HG02571 (cell line): ENCODE measurements at regions not wholly inside any gene's neighbourhood (a gene's known extent, or its start where the extent isn't known, plus 50 kb on each side); places are given as distances from the start of the nearest gene placed in this dataset.

Experiments
- ATAC-seq: cut with Tn5 transposase; IDR thresholded peaks from one replicate; pipeline ENCODE4 v1.9.1; 2021; ENCODE audit warnings: mild to moderate bottlenecking, moderate library complexity; ENCODE audit not compliant: unreplicated experiment

DNA sequence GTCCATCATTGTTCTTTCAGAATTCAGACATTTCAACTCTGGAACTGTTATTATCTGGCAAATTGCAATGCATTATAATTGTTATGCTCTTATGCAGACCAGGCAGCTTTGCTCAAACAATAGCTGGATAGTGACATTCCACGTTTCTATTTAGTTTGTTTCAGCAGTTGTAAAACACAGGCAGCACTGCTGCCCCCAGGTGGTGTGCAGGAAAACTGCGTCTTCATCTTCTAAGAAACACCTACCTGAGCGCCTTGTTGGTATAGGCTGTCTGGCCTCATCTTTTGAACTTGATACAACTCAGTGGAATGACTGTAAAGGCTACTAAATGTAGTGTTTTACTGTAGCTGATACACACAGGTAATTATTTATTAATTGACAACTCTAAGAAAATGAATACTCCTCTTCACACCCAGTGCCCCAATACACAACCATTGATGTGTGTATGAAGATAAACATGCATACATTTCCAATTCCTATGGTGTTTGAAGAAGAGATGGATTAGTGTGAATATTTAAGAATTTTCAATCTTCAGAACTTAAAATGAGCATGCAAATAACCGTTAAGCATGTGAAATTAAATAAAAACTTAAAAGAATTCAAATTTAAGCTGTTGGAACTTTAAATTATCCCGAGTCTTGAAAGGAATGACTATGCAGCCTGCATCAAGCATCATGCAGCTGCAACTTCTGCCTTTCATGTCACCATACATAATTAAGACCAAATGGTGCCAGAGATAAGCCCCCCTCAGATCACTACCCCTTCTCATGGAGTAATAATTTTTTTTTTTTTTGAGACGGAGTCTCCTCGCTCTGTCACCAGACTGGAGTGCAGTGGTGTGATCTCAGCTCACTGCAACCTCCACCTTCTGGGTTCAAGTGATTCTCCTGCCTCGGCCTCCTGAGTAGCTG lies 85.6 kb downstream of the CD8B2 start:
- no peak for ATAC-seq

DNA sequence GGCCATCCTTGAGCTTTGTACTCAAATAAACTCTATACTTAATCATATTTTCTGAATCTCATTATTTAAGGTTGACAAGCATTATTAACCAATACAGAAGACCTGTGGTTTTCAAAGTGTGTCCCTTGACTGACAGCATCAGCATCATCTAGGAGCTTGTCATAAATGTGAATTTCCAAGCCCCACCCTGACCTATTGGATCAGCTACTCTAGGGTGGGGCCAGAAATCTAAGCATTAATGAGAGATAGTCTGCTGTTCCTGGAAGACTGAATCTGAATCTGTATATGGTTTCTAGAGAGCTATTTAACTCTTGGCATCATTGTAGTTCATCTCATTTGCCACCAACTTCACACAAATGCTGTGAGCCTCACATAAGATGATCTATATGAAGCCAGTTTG lies 86.6 kb downstream of the CD8B2 start:
- ATAC-seq, result no peak

DNA sequence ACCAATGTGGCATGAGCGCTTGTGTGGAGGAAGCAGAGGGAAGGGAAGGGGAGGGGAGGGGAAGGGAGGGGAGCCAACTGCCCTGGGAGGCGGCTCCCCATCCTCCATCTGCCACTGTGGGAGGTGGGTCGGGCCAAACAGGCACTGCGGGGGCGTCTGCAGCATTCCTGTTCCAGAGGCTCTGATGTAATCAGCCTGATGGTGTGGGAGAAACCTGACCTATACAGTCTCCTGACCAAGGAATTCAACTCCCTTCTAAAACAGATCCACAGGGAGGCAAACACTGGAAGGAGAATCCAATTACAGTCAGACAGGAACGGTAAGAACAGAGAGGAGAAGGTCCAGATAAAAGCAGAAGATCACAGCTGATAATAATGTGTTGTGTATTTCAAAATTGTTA lies 88.8 kb downstream of the CD8B2 start:
- ATAC-seq, result no peak

DNA sequence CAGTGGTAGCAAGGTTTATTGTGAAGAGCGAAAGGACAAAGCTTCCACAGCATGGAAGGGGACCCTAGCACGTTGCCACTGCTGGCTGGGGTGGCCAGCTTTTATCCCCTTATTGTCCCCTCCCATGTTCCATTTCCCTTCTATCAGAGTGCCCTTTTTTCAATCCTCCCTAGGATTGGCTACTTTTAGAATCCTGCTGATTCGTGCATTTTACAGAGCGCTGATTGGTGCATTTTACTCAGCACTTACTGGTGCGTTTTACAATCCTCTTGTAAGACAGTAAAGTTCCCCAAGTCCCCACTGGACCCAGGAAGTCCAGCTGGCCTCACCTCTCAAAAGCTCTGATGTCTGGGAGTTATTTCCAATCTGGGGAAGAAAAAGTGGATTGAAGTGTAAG lies 90.1 kb downstream of the CD8B2 start:
- ATAC-seq, result no peak

DNA sequence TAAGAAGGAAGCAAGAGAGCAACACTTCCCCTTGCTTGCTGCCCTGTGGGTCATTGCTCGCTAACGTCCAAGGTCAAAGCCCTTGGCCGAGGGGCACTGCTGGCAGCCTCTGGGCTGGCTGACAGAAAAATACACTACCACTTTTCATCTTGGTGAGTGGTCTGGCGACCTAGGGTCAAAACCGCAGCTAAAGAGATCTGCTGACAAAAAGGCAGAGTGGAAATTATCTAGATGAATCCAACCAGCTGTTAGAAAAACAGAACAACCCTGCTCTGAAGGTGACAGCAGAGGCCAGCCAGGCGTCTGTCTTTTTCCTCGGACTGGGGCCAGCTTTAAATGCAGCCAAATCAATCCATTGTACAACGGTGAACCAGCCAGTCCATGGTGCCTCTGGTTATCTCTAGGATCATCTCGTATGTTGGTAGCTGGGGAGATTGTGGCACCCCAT lies 92.6 kb downstream of the CD8B2 start:
- no peak for ATAC-seq

DNA sequence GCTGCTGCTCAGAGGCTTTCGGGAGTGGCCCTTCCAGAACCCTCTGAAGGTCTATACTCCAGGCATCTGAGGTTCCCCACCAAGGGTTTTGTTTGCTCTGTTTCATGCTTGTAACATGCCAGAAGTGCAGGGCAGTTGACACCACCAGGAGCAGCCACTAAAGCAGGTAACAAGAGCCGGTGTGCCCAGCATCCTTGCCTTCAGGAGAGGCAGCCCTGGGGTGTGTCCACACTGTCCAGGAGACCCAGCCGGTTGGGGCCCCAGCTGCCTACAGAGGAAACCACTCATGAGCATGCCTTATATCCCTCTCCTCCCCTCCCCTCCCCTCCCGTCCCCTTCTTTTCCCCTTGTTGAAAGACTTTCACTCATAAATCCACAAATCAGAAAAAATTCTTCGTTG lies 93.1 kb downstream of the CD8B2 start:
- ATAC-seq, result no peak

DNA sequence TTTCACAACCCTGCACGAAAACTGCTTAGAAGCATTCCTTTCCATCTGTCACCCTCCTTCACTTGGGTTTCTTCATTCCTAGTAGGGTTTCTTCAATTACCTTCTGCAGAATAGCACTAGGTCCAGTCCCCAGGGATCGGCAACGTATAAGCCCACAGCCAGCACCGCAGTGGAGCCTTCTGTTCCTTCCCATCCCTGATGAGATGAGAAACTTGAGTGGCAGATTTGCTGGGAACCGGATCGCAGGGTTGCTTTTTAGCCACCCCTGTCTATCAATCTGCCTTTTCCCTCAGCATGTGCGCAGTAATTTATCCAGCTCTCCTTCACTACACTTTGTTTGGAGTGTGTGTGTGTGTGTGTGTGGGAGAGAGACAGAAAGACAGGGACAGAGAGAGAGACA lies 94.2 kb downstream of the CD8B2 start:
- no peak for ATAC-seq

DNA sequence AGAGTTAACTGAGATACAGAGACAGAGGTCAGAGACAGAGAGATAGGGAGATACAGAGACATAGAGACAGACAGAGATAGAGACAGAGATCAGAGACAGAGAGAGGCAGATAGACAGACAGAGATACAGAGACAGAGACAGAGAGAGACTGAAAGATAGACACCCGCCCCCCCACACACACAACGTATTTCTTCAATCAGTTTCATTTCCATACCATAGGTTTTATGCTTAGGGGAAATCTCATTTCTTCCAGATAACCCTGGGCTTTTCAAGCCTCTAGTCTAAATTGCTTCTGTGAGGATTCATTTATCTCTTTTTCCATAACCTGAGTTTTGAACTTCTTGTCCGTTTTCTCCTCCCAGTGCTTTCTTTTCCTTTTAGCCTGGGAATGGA lies 94.6 kb downstream of the CD8B2 start:
- ATAC-seq, result peak; percentile 28

DNA sequence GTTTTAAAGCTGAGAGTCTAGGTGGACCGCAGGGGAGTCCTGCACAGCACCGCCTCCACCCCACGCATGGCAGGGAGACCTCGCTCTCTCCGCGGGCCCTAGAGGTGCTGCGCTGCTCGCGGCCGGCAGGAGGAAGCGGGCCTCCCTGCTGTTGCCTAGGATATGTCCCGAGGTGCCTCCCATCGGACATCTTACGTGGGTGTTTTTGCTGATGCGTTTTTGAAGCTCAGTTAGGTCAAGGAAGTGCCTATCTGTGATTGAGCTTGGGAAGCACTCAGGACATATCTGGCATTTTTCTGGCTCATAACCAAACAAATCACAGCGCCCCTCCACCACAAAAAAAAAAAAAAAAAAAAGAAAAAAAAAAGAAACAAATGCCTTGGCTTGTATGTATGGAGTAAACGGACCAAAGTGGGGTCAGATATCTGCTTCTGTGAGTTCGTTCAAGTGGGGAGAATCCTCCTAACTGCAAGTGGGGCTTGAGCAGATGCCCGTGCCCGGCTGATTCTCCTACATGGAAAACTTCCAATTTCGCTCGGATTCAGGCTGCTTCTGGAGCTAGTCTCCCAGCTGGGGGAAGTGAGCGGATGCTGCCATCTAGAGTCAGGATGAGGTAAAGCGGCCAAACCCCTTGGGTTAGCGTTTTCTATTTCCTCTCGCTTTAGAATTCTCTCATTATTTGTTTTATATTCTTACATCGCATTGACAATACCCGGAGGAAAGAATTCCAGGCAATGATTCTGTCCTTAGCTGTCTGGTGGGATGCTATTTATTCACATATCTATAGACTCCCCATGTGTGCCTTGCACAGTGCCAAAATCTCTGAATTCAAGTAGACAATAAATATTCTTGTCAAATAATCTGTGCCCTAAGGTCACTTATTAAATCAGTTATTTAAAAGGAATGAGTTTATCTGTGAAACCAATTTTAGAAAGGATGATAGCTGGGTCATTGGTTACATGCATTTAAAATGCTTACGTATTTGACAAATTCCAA lies 95.3 kb downstream of the CD8B2 start:
- peak; percentile 65 for ATAC-seq

DNA sequence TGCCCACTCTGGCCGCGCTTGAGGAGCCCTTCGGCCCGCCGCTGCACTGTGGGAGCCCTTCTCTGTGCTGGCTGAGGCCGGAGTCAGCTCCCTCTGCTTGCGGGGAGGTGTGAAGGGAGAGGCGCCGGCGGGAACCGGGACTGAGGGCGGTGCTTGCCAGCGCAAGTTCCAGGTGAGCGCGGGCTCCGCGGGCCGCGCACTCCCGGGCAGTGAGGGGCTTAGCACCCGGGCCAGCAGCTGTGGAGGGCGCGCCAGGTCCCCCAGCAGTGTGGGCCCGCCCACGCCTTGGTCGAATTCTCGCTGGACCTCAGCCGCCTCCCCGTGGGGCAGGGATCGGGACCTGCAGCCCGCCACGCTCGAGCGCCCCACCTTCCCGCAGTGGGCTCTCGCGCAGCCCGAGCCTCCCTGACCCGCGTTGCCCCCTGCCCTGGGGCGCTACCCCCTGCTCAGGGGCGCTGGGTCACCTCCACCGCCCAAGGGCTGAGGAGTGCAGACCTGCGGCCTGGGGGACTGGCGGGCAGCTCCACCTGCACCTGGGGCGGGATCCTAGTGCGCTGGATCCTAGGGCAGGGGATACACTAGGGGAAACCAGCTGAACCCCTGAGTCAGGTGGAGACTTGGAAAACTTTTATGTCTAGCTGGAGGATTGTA lies 97.3 kb downstream of the CD8B2 start:
- no peak for ATAC-seq

DNA sequence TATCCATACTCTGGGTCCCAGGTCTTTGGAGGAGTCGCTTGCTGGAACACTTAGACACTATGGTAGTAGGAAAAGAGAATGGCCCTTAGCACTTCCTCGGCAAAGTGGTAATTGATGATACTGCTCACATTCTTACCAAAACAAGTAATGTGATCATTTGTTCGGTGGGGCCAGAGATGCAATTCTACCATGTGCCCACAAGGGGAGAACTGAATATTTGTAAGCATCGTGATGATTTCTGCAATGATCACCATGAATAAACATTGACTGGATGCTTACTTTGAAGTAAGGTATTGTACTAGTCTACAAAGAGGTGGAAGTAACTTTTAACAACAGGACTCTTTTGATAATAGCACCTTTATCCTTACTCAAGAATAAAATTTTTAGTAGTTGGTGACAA lies 109.7 kb downstream of the CD8B2 start:
- no peak for ATAC-seq

DNA sequence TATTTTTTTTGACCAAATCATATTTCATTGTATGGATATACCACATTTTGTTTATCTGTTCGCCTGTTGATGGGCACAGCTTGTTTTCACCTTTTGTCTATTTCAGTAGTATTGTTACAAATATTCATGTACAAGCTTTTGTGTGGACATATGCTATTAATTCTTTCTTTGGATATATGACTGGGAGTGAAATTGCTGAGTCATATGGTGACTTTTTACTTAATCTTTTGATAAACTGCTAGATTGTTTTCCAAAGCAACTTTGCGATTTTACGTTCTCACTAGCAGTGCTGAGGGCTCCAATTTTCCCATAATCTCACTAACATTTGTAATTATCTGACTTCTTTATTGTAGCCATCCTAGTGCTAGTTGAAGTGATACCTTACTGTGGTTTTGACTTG lies 112.4 kb downstream of the CD8B2 start:
- ATAC-seq, result no peak

DNA sequence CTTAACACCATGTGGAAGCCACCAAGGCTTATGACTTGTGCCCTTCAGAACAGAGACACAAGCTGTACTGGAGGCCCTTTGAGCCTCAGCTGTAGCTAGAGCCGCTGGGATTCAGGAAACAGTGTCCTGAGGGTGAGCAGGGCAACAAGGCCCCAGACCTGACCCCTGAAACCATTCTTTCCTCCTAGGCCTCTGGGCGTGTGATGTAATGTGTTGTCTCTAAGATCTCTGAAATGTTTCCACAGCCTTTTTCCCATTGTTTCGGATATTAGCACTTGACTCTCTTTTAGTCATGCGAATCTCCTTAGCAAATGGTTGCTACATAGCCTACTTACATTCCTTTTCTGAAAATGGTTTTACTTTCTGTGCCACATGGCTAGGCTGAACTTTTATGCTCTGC lies 114.9 kb downstream of the CD8B2 start:
- ATAC-seq, result no peak

DNA sequence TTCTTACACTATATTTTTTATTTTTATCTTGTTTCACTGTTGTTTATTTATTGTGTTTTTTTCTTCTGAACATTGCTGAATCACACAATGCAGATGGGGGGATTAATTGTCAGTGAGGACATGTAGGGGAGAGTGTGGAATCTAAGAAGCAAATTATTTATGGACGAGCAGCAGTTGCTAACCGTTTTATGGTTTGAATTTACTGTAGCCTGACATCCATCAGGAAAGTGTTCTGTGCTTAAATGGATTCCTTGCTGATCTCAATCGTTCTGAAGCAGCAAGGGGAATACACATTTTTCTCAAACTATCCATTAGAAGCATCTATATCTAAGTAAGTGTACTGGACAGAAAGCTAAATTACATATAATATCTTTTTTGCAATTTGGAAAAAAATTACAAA lies 119.5 kb downstream of the CD8B2 start:
- no peak for ATAC-seq

DNA sequence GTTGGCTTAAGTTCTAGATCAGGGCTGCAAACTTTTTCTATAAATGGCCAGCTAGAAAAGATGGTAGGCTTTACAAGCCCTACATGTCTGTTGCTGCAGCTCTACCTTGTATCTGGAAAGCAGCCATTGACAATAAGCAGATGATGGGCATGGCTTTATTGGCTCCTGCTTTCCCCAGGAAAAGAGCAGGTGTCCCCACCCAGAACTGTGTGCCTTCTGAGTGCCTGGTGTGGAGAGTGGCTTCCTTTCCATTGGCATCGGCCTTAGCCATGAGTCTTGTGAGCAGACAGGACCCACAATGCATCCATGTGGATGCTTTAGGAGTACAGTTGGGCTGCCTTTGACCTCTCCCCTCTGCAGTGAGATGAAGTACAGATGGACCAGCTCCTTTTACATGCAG lies 120.2 kb downstream of the CD8B2 start:
- ATAC-seq, result no peak

DNA sequence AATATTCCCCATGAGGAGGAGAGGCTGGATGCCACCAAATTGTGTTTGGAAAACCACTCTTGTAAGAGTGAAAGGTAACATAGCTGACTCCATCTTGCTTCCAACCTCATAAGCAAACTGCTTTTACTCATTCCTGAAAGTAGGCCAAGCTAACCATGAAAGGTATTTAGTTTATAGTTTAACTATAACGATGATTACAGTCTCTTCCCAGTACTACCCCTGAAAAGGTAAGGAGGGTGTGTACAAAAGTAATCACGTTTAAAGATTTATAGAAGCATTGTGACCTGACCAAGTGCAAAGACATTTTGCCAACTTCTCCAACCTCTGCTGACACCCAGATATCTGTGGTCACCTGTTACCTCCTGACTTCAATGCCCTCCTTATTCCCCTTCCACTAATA lies 122.6 kb downstream of the CD8B2 start:
- ATAC-seq, result no peak

DNA sequence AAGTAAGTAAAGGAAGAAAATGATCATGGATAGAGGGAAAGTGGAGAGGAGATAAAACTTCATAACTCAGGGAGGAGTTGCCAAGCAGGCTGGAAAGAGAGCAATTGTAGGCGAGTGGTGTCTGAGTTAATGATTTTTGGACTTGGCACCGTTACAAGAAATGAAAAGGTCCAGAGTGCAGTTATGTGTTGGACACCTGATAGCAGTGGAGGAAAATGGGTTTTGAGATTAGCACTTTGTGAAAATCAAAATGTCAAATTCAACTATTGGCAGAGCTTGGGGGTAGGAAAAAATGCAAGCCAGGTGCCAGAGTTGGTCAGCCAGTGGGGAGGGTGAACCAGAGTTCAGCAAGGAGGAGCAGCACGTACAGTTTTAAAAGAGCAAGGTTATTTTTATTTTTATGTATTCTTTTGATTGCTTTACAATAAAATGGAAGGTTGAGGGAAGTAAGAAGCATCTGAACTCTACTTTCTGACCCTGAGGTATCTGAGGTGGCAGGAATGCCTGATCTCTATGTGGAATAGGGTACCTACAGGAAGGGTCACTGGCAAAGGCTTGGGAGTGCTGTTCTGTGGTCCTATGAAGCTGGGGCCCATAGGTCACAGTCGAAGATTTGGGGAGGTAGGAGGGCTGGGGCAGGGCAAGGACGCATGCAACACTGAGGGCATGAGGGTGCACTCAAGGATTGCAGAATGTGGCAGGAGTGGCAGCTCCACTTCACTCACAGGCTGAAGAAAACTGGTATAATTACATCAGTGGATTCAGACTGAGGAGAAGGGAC lies 127.5 kb downstream of the CD8B2 start:
- ATAC-seq, result no peak

DNA sequence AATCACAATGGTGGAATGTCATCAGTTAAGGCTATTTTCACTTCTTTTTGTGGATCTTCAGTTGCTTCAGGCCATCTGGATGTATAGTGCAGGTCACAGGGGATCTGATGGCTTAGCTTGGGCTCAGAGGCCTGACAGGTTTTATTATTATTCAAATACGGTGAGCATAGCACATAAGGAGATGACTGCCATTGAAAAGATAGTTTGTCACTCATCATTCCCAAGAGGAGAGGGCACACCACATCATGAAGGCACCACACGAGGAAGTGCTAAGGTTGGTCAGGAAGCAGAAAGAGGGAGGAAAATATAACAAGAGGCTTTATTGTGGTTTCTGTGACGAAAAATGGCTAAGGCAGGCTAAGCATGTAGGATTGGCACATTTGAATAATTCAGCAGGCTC lies 131.4 kb downstream of the CD8B2 start:
- no peak for ATAC-seq

DNA sequence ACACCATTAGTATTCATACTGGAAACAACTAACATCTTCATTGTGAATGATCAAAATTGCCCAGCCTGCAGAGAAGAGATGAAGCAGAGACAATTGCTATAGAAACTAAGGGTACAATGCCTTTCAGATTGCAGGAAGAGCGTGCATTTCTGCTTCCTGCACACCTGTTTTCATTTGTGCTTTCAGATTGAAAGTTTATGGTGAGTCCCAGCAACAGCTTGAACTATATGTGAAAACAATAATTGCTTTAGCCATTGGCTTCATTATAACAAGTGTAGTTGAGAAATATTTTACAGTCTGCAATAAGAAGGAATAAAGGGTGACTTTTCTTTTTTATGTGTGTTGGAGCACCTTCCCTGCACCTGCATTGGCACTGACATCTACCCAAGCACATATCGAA lies 136.3 kb downstream of the CD8B2 start:
- no peak for ATAC-seq

DNA sequence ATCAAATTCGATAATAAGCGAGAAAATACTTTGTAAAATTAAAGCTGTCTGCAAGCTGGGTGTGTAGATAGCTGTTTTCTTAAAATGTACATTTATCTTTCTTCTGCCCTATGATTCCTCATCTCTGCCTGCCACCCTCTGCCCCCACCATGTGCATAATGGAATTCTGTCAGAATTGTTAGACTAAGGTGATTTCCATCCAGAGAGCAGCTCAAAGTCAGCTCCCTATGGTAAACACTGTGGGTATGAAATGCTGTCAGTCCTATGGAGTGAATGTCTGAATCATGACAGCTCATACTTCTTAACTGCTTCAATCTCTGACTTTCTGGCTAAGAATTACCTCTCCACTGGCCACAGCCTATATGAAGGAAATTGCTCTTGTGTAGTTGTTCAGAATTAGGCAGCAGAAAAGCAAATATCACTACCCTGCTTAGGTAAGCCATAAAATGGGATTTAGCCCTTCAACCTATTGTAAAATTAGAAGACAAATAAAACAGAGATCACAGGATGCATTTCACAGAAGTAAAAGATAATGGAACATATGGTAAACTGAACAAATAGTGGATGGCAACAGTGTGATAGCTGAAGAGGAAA lies 137.7 kb downstream of the CD8B2 start:
- ATAC-seq, result no peak
